ENCODE measurements at regions not wholly inside any gene's neighbourhood (a gene's known extent, or its start where the extent isn't known, plus 50 kb on each side); places are given as distances from the start of the nearest gene placed in this dataset.

GRCh38 chr16:86834451-86835035 is 256.2 kb downstream of the FOXL1 start:
- peaks cover 0 to 16% of the 10 kb centered on the region in 2 donors for H3K4me1 ChIP-seq (ENCODE audit: control insufficient read depth in 1 of 2, low read depth in 2 of 2)
- no peak overlapping the region for H3K27ac ChIP-seq
- no peak for ATAC-seq (ENCODE audit: insufficient number of reproducible peaks, low FRiP score, low read depth)
- H3K9me3 ChIP-seq, result no peaks in the 10 kb centered on the region
- TF ChIP-seq CTCF (IDR thresholded peaks at IDR 0.05), result peak; percentile 31
- no peak overlapping the region for H3K4me3 ChIP-seq
- H3K27me3 ChIP-seq (replicated peaks; ENCODE audit: insufficient read depth), result no peaks in the 10 kb centered on the region
- H3K36me3 ChIP-seq, result no peaks in the 10 kb centered on the region
- no peak for DNase-seq (ENCODE audit: low spot score)

GRCh38 chr16:86835982-86836381 is 257.6 kb downstream of the FOXL1 start:
- H3K36me3 ChIP-seq, result no peaks in the 10 kb centered on the region
- DNase-seq (ENCODE audit: low spot score), result no peak
- H3K27me3 ChIP-seq (replicated peaks; ENCODE audit: insufficient read depth), result no peaks in the 10 kb centered on the region
- ATAC-seq (ENCODE audit: insufficient number of reproducible peaks, low FRiP score, low read depth), result no peak
- H3K4me1 ChIP-seq (ENCODE audit: control insufficient read depth in 1 of 2, low read depth in 2 of 2), result peaks cover 0 to 16% of the 10 kb centered on the region in 2 donors
- no peak for TF ChIP-seq CTCF (IDR thresholded peaks at IDR 0.05)
- no peaks in the 10 kb centered on the region for H3K9me3 ChIP-seq
- no peak overlapping the region for H3K27ac ChIP-seq
- no peak overlapping the region for H3K4me3 ChIP-seq

- TF ChIP-seq CTCF (IDR thresholded peaks at IDR 0.05), result no peak
- Histone ChIP-seq H3K9me3 (no peaks in the 10 kb centered on the region), H3K27ac (no peak overlapping the region), H3K4me3 (no peak overlapping the region), H3K27me3 (replicated peaks; ENCODE audit: insufficient read depth) (no peaks in the 10 kb centered on the region), H3K36me3 (no peaks in the 10 kb centered on the region), H3K4me1 (ENCODE audit: control insufficient read depth in 1 of 2, low read depth in 2 of 2) (peaks cover 0 to 16% of the 10 kb centered on the region in 2 donors)
- DNase-seq (ENCODE audit: low spot score) (no peak), ATAC-seq (ENCODE audit: insufficient number of reproducible peaks, low FRiP score, low read depth) (no peak)
Measured at GRCh38 chr16:86836503-86837129, 258.3 kb downstream of the FOXL1 start.

- H3K27ac ChIP-seq, result no peak overlapping the region
- H3K9me3 ChIP-seq, result no peaks in the 10 kb centered on the region
- no peaks in the 10 kb centered on the region for H3K27me3 ChIP-seq (replicated peaks; ENCODE audit: insufficient read depth)
- H3K4me1 ChIP-seq (ENCODE audit: control insufficient read depth in 1 of 2, low read depth in 2 of 2), result no peaks in the 10 kb centered on the region
- no peaks in the 10 kb centered on the region for H3K36me3 ChIP-seq
- TF ChIP-seq CTCF (IDR thresholded peaks at IDR 0.05), result no peak
- H3K4me3 ChIP-seq, result no peak overlapping the region
- DNase-seq (ENCODE audit: low spot score), result no peak
- no peak for ATAC-seq (ENCODE audit: insufficient number of reproducible peaks, low FRiP score, low read depth)
Measured at GRCh38 chr16:86843812-86844211, 265.5 kb downstream of the FOXL1 start.

- no peak for DNase-seq (ENCODE audit: low spot score)
- Histone ChIP-seq H3K4me1 (ENCODE audit: control insufficient read depth in 1 of 2, low read depth in 2 of 2) (no peaks in the 10 kb centered on the region), H3K27me3 (replicated peaks; ENCODE audit: insufficient read depth) (no peaks in the 10 kb centered on the region), H3K9me3 (no peaks in the 10 kb centered on the region), H3K27ac (no peak overlapping the region), H3K36me3 (no peaks in the 10 kb centered on the region), H3K4me3 (no peak overlapping the region)
- no peak for TF ChIP-seq CTCF (IDR thresholded peaks at IDR 0.05)
- no peak for ATAC-seq (ENCODE audit: insufficient number of reproducible peaks, low FRiP score, low read depth)
Measured at GRCh38 chr16:86844695-86845094, 266.3 kb downstream of the FOXL1 start.

Measured in thoracic aorta (tissue), 2 donors.